MM.1S (cell line): ENCODE measurements at regions not wholly inside any gene's neighbourhood (a gene's known extent, or its start where the extent isn't known, plus 50 kb on each side); places are given as distances from the start of the nearest gene placed in this dataset.

Experiments used
- EZH2 ChIP-seq: fragments of 300-600 bp; sonication (generic); optimal IDR thresholded peaks from 2 replicates; pipeline ENCODE3; 2017; ENCODE audit warnings: low read depth, mild to moderate bottlenecking, antibody characterized with exemption, low read length, mixed read lengths
- TF ChIP-seq, protein P1 (sequence below): fragments of 300-600 bp; sonication (generic); IDR thresholded peaks from 2 replicates; pipeline ENCODE4 v1.5.1; 2016; ENCODE audit warnings: antibody characterized with exemption, low read length, mixed read lengths

DNA sequence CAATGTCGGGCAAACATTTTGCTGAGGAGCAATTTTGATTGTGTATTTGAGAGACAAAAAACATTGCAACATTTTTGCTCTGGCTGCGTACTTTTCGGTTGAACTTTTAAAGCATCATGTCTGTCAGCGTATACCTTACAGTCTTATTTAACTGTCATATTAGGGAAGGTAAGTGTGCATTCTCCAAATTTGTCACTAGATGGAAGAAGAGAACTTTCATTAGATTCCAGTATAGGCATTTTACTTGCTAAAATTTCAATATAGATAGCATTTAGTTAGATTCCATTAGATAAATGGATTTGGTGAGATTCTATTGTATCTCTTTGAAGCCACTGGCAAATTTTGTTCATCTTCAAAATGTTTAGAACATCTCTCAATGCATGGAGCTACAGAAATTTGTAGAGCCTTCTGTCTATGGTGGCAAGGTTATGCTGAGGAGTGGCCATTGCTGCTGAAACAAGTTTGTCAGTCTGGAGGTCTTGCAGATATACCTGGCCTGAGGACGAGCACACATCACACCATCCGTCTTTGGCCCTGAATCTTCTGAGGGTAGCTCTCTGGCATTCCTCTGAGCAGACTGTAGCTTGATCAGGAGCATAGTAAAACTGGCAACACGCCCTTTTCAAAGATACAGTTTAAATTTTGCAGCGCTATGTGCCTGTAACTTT lies 437.5 kb upstream of the MBL2 start:
- TF ChIP-seq, protein P1, sequence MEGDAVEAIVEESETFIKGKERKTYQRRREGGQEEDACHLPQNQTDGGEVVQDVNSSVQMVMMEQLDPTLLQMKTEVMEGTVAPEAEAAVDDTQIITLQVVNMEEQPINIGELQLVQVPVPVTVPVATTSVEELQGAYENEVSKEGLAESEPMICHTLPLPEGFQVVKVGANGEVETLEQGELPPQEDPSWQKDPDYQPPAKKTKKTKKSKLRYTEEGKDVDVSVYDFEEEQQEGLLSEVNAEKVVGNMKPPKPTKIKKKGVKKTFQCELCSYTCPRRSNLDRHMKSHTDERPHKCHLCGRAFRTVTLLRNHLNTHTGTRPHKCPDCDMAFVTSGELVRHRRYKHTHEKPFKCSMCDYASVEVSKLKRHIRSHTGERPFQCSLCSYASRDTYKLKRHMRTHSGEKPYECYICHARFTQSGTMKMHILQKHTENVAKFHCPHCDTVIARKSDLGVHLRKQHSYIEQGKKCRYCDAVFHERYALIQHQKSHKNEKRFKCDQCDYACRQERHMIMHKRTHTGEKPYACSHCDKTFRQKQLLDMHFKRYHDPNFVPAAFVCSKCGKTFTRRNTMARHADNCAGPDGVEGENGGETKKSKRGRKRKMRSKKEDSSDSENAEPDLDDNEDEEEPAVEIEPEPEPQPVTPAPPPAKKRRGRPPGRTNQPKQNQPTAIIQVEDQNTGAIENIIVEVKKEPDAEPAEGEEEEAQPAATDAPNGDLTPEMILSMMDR, result peak; percentile 43
- no peak for TF ChIP-seq EZH2
